ENCODE measurements at regions not wholly inside any gene's neighbourhood (a gene's known extent, or its start where the extent isn't known, plus 50 kb on each side); places are given as distances from the start of the nearest gene placed in this dataset.

GRCh38 chr16:66107661-66108060 is 258.8 kb upstream of the CDH5 start:
- TF ChIP-seq, protein P1, sequence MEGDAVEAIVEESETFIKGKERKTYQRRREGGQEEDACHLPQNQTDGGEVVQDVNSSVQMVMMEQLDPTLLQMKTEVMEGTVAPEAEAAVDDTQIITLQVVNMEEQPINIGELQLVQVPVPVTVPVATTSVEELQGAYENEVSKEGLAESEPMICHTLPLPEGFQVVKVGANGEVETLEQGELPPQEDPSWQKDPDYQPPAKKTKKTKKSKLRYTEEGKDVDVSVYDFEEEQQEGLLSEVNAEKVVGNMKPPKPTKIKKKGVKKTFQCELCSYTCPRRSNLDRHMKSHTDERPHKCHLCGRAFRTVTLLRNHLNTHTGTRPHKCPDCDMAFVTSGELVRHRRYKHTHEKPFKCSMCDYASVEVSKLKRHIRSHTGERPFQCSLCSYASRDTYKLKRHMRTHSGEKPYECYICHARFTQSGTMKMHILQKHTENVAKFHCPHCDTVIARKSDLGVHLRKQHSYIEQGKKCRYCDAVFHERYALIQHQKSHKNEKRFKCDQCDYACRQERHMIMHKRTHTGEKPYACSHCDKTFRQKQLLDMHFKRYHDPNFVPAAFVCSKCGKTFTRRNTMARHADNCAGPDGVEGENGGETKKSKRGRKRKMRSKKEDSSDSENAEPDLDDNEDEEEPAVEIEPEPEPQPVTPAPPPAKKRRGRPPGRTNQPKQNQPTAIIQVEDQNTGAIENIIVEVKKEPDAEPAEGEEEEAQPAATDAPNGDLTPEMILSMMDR (conservative IDR thresholded peaks at IDR 0.05; ENCODE audit: low read depth, low read length), result no peak
- TF ChIP-seq EZH2 (IDR thresholded peaks at IDR 0.05; ENCODE audit: low read length, unreplicated experiment) (no peak), EZH2phosphoT487 (IDR thresholded peaks at IDR 0.05; ENCODE audit: borderline replicate concordance, low read length) (no peak)
